ENCODE measurements at regions not wholly inside any gene's neighbourhood (a gene's known extent, or its start where the extent isn't known, plus 50 kb on each side); places are given as distances from the start of the nearest gene placed in this dataset.

- H3K79me2 ChIP-seq (ENCODE audit: control insufficient read depth, insufficient read depth, low read length, unreplicated experiment), result no peaks in the 10 kb centered on the region
- peak overlapping the region; percentile 87 for H3K4me3 ChIP-seq (ENCODE audit: low read depth, low read length)
- no peaks in the 10 kb centered on the region for H3K36me3 ChIP-seq (ENCODE audit: insufficient read depth, low read length)
- H3K27ac ChIP-seq (ENCODE audit: low read depth, low read length), result peak overlapping the region; percentile 77
- H2AFZ ChIP-seq (ENCODE audit: low read length, unreplicated experiment), result peak overlapping the region; percentile 37
- H3K4me1 ChIP-seq (ENCODE audit: control insufficient read depth, insufficient read depth, low read length, unreplicated experiment), result peaks cover 20% of the 10 kb centered on the region
- H3K27me3 ChIP-seq (ENCODE audit: insufficient read depth, low read length), result no peaks in the 10 kb centered on the region
These were observed 50.5 kb upstream of the ATF3 start for GRCh38 chr1:212557739-212558692.

GRCh38 chr1:212558693-212559480, 49.7 kb upstream of the ATF3 start:
- H2AFZ ChIP-seq (ENCODE audit: low read length, unreplicated experiment), result peak overlapping the region; percentile 15
- no peaks in the 10 kb centered on the region for H3K79me2 ChIP-seq (ENCODE audit: control insufficient read depth, insufficient read depth, low read length, unreplicated experiment)
- H3K36me3 ChIP-seq (ENCODE audit: insufficient read depth, low read length), result no peaks in the 10 kb centered on the region
- peak overlapping the region; percentile 77 for H3K27ac ChIP-seq (ENCODE audit: low read depth, low read length)
- H3K4me1 ChIP-seq (ENCODE audit: control insufficient read depth, insufficient read depth, low read length, unreplicated experiment), result peaks cover 20% of the 10 kb centered on the region
- no peaks in the 10 kb centered on the region for H3K27me3 ChIP-seq (ENCODE audit: insufficient read depth, low read length)
- H3K4me3 ChIP-seq (ENCODE audit: low read depth, low read length), result peak overlapping the region; percentile 87
